ENCODE measurements at regions not wholly inside any gene's neighbourhood (a gene's known extent, or its start where the extent isn't known, plus 50 kb on each side); places are given as distances from the start of the nearest gene placed in this dataset.

GRCh38 chr21:29396951-29397455 is 98.3 kb downstream of the BACH1 start:
- no peak for DNase-seq (ENCODE audit: low read depth)
- H3K4me3 ChIP-seq (ENCODE audit: low read length): no peak overlapping the region
- TF ChIP-seq CTCF (conservative IDR thresholded peaks at IDR 0.05; ENCODE audit: low read depth, low read length): no peak

- no peak overlapping the region for H3K4me3 ChIP-seq (ENCODE audit: low read length)
- TF ChIP-seq CTCF (conservative IDR thresholded peaks at IDR 0.05; ENCODE audit: low read depth, low read length): no peak
- no peak for DNase-seq (ENCODE audit: low read depth)
Measured at GRCh38 chr21:29403301-29403700, 104.6 kb downstream of the BACH1 start.

- DNase-seq (ENCODE audit: low read depth): no peak
- no peak for TF ChIP-seq CTCF (conservative IDR thresholded peaks at IDR 0.05; ENCODE audit: low read depth, low read length)
- no peak overlapping the region for H3K4me3 ChIP-seq (ENCODE audit: low read length)
Measured at GRCh38 chr21:29403922-29404538, 105.3 kb downstream of the BACH1 start.

- no peak overlapping the region for H3K4me3 ChIP-seq (ENCODE audit: low read length)
- no peak for DNase-seq (ENCODE audit: low read depth)
- TF ChIP-seq CTCF (conservative IDR thresholded peaks at IDR 0.05; ENCODE audit: low read depth, low read length): no peak
Measured at GRCh38 chr21:29405503-29406122, 106.9 kb downstream of the BACH1 start.

GRCh38 chr21:29406385-29406784 is 107.7 kb downstream of the BACH1 start:
- no peak for DNase-seq (ENCODE audit: low read depth)
- H3K4me3 ChIP-seq (ENCODE audit: low read length): no peak overlapping the region
- TF ChIP-seq CTCF (conservative IDR thresholded peaks at IDR 0.05; ENCODE audit: low read depth, low read length): no peak

GRCh38 chr21:29407571-29407970 is 108.8 kb downstream of the BACH1 start:
- TF ChIP-seq CTCF (conservative IDR thresholded peaks at IDR 0.05; ENCODE audit: low read depth, low read length): no peak
- no peak overlapping the region for H3K4me3 ChIP-seq (ENCODE audit: low read length)
- DNase-seq (ENCODE audit: low read depth): no peak

GRCh38 chr21:29413683-29414082 is 115.0 kb downstream of the BACH1 start:
- H3K4me3 ChIP-seq (ENCODE audit: low read length): no peak overlapping the region
- no peak for TF ChIP-seq CTCF (conservative IDR thresholded peaks at IDR 0.05; ENCODE audit: low read depth, low read length)
- DNase-seq (ENCODE audit: low read depth): no peak
